GM18951 (cell line): ENCODE measurements at regions not wholly inside any gene's neighbourhood (a gene's known extent, or its start where the extent isn't known, plus 50 kb on each side); places are given as distances from the start of the nearest gene placed in this dataset.

ENCODE experiments used
- POLR2A ChIP-seq: IDR thresholded peaks from 4 replicates; pipeline ENCODE4 v1.6.1; 2011; ENCODE audit warnings: mild to moderate bottlenecking; ENCODE audit not compliant: insufficient read length, insufficient read depth; ENCODE audit errors: extremely low read depth
- in situ Hi-C: fragments of 300-500 bp; cut with MboI; formaldehyde crosslinking; loops from one replicate; pipeline ENCODE4 v1.12.0; 2022; ENCODE audit warnings: low sequenced_read_pairs, mixed read lengths, inconsistent platforms; ENCODE audit not compliant: unreplicated experiment

DNA sequence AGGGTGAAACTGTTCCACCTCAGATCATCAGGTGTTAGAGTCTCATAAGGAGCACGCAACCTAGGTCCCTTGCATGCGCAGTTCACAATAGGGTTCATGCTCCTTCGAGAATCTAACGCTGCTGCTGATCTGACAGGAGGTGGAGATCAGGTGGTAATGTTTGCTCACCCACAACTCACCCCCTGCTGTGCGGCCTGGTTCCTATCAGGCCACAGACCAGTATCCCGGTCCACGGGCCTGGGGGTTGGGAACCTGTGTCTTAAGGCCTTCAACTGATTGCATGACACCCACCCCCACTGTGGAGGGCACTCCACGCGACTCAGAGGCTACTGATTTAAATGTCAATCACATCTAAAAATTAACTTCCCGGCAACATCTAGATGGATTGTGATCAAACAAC, 411.2 kb upstream of the SULF2 start:
- in situ Hi-C loops: no loop called here

GRCh38 chr20:48196001-48196400, 410.7 kb upstream of the SULF2 start:
- TF ChIP-seq POLR2A: no peak
- in situ Hi-C loops: no loop called here

More for the DNA sequence above, 411.2 kb upstream of the SULF2 start:
- TF ChIP-seq POLR2A: no peak

DNA sequence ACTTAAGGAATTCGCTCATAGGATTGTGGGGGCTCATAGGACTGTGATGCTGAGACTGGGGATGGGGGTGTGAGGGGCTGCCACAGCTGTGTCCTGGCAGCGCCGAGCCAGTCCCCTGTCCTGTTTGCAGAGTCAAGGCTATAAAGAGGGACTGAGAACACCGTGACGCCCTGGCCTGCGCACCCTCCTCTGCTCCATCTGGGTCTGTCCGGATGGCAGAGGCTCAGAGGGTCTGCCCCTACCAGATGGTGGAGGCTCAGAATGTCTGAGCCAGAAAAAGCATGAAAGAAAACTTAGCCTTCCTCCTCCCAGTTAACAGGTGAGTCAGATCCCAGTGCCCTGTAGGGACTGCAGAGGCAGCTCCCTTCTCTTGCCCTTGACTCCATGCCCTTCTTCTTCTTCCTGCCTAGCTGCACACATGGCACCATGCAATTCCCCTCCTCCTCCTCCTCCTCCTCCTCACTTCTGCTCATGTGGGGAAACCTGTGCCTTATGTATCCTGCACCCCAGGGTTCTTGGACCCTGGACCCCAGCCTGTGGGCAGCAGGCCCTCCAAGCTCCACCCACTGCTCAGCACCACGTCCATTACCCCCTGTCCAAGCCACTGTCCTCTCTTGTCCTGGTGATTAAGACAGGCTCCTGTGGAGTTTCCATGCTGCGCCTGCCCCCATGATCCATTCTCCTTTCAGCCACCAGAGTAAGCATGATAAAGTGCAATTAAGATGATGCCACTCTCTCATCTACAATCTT, 410.0 kb upstream of the SULF2 start:
- in situ Hi-C loops: no loop called here
- TF ChIP-seq POLR2A: no peak

GRCh38 chr20:48194583-48194982, 409.3 kb upstream of the SULF2 start:
- in situ Hi-C loops: no loop called here
- no peak for TF ChIP-seq POLR2A

DNA sequence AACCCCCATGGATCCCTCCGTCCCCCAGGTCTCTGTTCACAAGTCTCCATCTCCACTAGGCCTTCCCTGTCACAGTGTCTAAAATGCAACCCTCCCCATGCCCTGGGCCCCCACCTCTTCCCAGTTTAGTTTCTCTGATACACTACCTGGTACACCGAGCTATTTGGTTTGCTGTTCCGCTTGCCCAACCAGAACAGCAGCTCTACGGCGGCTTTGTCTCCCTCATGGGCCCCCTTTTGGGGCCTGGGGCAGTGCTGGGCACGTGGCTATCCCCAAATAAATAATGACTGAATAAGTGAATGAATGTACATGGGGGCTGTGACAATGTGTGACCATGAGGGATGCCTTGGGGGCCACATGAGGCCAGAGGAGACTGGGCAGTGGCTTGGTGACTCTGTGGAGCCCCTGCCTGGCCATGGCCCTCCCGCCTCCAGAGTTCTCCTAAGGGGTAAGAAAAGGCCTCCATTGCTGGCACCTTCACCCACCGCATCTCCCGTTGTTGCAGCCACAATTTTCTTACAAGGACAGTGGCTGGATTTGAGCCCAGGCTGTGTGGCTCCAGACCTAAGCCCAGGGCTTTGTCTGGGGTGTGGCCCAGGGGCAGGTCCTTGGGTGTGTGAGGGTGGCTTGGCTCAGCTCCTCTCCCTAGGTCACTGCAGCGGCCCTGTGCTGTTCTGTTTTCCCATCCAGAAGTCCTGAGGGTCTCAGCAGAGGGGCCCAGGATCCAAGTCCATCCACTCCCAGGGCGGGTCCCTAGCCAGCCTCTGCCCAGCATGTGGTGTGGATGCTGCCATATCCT, 408.5 kb upstream of the SULF2 start:
- in situ Hi-C loops: no loop called here
- no peak for TF ChIP-seq POLR2A

GRCh38 chr20:48192109-48192508, 406.8 kb upstream of the SULF2 start:
- in situ Hi-C loops: no loop called here
- TF ChIP-seq POLR2A: no peak

GRCh38 chr20:48191200-48191599, 405.9 kb upstream of the SULF2 start:
- TF ChIP-seq POLR2A: no peak
- in situ Hi-C loops: no loop called here

- TF ChIP-seq POLR2A: no peak
- in situ Hi-C loops: no loop called here
These were observed 405.5 kb upstream of the SULF2 start for GRCh38 chr20:48190757-48191156.

- no peak for TF ChIP-seq POLR2A
- in situ Hi-C loops: no loop called here
These were observed 403.9 kb upstream of the SULF2 start for GRCh38 chr20:48189181-48189580.

- in situ Hi-C loops: no loop called here
- TF ChIP-seq POLR2A: no peak
These were observed 402.6 kb upstream of the SULF2 start for GRCh38 chr20:48187851-48188250.

DNA sequence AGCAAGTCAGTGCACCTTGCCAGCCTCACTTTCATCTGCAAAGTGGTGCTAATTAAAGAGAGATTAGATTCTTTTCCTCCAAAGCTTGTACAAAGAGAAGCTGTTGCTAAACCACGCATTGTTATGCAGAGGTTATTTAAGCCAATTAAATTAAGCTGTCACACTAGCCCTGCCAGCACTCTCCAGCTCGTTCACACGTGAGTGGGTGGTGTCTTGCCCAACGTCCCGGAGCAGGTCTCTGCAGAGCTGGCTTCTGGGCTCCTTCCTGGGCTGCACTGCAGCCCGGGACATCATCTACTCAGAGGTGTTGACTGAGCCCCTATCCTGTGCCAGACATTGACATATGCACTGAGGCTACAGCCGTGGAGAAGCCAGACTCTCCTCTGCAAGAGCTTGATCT, 401.6 kb upstream of the SULF2 start:
- in situ Hi-C loops: no loop called here

GRCh38 chr20:48186447-48186846, 401.2 kb upstream of the SULF2 start:
- in situ Hi-C loops: no loop called here
- TF ChIP-seq POLR2A: no peak

More for the DNA sequence above, 401.6 kb upstream of the SULF2 start:
- no peak for TF ChIP-seq POLR2A

DNA sequence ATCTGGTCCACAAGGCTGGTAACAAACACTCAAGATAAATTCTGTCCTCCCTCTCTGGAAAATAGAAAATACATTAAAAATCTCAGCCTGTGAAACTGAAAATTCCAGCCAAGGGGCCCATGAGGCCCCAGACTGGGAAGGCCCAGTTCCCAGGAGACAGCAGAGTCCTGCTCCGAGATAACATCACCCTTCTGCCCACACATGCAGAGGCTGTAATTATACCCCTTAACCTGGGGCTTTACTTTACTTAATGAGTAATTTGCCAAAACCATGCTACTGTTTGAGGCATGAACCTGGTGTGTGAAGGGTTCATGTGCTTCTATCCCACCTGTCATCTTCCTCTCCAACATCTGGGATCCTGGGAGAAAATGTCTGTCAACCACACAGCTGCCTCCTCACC, 398.9 kb upstream of the SULF2 start:
- TF ChIP-seq POLR2A: no peak
- in situ Hi-C loops: no loop called here

DNA sequence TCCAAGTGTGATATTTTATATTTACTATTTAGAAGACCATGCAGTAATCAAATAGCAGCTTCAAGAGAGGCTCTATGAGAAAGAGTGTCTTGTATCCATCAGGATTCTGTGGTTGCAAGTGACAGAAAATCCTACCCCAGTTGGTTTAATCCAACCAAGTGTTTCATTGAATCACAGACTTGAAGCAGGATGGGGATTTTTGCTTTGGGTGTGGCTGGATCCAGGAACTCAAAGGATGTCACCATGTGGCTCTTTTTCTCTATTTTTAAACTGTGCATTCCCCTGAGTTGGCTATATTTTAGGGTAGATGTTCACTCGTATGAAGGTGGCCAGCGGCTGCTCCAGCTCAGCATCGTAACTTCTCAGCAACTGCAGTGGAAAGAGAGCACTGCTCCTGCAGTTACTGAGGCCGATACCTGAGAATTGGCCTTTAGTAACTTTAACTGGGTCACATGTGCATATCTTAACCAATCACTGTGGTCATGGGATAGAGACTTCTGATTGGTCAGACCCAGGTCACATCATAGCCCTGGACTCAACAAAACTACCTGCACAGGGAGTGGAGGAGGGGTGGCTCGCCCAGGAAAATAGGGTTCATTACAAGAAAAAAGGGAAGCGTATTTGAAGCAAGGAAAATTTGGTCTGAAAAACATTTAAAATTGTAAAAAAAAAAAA, 396.1 kb upstream of the SULF2 start:
- TF ChIP-seq POLR2A: no peak
- in situ Hi-C loops: no loop called here

DNA sequence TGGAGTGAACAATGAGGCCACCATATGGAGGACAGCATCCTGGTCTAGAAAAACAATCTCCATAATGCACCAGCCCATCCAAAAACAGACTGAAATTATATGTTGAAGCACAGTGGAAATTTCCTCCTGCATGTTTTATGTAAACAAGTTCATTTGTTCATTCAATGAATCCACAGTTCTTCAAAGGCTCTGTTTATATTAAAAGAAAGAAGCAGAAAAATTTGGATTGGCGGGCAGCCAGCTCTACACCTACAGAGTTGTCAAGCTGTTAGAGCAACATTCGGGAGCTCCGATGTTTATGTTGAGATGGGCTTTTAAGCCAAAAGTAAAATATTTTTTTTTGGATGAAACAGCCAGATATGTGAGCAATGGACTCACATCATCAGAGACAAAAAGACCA, 395.3 kb upstream of the SULF2 start:
- in situ Hi-C loops: no loop called here
- TF ChIP-seq POLR2A: no peak
